ENCODE measurements at regions not wholly inside any gene's neighbourhood (a gene's known extent, or its start where the extent isn't known, plus 50 kb on each side); places are given as distances from the start of the nearest gene placed in this dataset.

DNA sequence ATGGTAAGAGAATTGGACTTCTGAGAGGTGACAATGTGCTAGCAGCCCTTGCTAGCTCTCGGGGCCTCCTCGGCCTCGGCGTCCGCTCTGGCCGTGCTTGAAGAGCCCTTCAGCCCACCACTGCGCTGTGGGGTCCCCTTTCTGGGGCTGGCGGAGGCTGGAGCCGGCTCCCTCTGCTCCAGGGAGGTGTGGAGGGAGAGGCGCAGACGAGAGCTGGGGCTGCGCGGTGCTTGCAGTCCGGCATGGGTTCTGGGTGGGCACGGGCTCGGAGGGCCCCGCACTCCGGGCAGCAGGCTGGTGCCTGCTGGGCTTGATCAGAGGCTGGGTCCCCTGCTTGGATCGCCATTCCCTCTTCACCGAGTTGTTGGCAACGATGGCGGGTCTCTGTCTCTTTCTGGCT, 226.4 kb upstream of the AMIGO2 start:
- no peak for DNase-seq

DNA sequence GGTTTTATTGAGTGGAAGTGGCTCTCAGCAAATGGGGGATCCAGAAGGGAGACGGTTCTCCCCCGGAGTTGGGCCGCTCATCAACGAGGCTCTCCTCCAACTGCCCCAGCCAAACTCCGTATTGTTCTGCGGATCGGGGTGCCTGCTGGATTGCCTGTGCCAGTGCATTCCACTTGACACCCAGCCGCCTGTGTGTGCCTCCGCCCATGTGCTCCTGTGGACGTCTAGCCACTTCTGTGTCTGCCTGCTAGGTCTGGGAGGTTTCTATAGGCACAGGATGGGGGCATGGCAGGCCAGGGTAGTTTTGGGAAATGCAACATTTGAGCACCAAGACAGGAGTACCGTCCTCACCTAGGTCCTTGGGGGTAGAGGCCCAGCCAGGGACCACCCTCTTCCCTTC, 225.7 kb upstream of the AMIGO2 start:
- no peak for DNase-seq

DNA sequence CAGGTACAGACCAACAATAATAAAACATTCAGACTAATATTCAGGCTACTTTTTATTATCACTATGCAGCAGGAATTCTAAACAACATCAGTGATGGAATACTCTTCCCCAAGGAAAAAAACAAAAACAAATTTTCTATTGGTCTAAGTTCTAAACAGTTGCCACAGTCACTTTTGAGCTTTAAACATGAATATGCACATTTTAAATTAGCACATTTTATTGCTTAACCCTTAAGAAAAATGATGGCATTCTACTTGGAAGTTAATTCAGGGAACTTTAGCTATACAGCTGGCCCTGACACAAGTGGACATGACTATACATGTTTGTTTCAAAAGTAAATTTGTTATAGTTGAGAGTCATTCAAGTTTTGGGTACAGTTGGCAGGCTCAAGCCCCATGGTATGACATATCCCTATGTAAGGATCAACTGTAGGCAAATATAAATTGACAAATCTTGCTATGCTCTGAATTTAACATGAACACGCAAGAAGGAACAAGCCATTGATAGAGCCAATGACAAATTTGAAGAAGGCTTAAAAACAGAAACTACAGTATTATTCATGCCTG, 224.3 kb upstream of the AMIGO2 start:
- no peak for DNase-seq

DNA sequence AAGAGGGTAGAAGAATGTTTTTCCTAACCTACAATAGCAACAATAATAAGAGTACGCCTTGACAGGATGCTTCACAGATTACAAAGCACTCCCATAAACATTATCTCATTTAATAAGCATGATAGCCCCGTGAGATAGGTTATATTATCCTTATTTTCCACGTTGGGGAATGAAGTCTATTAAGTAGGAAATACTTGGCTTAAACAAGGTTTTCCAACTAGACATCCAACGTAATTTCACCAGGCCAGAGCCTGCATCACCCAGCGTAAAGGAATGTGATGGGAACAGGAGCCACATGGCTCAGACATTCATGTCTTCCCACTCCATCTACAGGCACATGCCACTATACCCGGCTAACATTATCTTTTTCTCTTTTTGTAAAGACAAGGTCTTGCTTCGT, 223.4 kb upstream of the AMIGO2 start:
- DNase-seq = no peak

DNA sequence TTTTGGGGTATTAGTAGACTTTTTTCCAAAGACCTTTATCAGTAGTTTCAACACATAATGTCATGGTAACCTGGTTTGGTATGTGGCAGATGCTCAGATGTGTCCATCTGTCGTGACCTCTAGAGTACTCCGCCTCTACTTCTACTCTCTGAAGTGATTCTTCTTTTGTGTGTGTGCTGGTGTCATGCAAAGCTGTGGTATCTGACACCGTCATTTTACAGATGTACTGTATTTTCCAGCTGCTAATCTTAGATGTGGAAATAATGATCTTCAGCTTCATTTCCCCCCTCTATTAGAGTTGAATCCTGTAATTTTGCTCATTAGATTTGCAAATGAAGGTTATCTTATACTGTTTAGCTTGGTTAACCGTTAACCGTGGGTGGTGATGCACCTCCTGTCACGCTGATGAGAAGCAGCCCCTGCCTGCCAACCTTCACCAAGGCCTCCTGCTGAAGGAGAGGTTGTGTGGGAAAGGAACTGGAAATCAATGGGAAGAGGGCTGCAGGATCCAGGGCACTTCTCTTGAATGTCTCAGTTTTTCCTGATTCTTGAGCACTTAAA, 222.4 kb upstream of the AMIGO2 start:
- DNase-seq = no peak

DNA sequence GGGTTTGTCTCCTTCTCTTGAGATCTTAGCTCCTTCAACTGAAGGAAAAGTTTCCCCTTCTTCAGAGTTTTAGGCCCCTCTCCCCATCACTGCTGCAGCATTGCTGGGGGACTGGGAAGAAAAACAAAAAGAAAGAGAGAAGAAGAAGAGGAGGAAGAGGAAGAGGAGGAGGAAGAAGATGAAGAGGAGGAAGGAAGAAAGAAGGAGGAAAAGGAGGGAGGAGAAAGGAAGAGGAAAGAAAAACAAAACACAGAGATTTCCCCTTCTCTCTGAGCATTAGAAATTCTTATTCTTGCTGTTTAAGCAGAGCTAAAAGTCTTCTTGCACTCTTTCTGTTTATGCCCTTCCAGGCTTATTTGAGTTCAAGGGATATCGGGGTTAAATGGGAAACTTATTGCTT, 219.8 kb upstream of the AMIGO2 start:
- DNase-seq = no peak

DNA sequence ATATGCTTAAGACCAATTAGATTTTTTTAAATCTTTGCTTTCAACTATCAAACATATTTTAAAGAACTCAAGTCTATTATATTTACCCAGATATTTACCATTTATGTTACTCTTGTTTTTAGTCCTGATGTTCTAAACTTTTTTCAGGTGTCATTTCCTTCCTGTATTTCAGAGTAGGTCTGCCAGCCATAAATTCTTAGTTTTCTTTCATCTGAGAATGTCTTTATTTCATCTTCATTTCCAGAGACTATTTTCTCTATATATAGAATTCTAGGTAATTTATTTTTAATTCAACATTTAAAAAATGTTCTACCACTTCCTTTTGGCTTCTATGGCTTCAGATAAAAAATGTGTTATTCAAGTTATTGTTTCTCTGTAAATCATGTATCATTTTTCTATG, 218.2 kb upstream of the AMIGO2 start:
- DNase-seq = no peak

DNA sequence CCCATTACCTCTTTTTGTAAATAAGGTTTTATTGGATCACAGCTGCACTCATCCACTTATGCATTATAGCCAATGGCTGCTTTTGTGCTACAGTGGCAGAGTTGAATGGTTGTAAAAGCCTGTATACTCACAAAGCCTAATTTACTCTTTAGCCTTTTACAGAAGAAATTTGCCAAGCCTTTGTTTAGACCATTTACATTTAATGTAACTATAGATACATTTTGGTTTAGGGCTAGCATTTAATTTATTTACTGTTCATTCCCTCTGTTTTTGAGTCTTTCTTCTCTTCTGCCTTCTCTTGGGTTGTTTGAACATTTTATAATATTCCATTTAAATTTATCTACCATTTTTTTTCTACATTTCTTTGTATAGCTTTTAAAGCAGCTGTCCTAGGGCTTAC, 217.1 kb upstream of the AMIGO2 start:
- no peak for DNase-seq

DNA sequence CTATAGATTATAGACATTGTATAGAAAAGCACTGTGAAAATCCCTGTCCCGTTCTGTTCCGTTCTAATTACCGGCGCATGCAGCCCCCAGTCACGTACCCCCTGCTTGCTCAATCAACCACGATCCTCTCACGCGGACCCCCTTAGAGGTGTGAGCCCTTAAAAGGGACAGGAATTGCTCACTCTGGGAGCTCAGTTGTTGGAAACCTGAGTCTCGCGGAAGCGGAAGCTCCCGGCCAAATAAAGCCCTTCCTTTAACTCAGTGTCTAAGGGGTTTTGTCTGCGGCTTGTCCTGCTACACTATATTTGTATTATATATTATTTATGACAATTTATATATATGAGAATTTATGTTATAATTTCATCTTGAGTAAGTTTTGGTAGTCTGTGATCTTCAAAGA, 213.6 kb upstream of the AMIGO2 start:
- DNase-seq = no peak

DNA sequence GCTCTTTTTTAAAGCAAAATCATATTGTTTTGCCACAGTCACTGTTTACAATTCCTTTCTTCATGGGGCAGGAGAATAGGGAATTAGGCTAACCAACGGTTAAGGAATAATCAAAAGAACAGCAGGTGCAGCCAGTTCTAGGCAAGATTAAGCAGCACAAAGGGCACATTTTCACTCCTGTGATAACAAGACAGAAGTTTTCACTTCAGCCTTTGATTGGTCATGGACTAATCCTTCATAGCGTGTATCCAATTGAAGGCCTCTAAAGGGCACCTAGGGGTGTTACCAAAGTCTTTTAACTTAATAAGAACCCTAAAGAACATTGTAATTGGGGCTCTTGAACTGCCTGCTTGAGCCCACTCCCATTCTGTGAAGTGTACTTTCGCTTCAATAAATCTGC, 206.9 kb upstream of the AMIGO2 start:
- DNase-seq = no peak
